Suprapubic skin (tissue), 3 donors: ENCODE measurements at regions not wholly inside any gene's neighbourhood (a gene's known extent, or its start where the extent isn't known, plus 50 kb on each side); places are given as distances from the start of the nearest gene placed in this dataset.

Experiments used
- CTCF ChIP-seq, 2 donors: fragments of 200-600 bp in 1 of 2; fragments of 450-650 bp in 1 of 2; sonication (generic) in 1 of 2; IDR thresholded peaks; one replicate each; pipeline ENCODE4 v1.5.1; 2016 to 2019; ENCODE audit warnings: antibody characterized with exemption in 2 of 2, mild to moderate bottlenecking in 1 of 2, moderate library complexity in 1 of 2
- POLR2A ChIP-seq, 2 donors: fragments of 450-650 bp; IDR thresholded peaks; one replicate each; pipeline ENCODE4 v1.6.1; 2017; ENCODE audit warnings: antibody characterized with exemption in 2 of 2, mild to moderate bottlenecking in 2 of 2, moderate library complexity in 2 of 2

GRCh38 chr4:35250761-35251160 lies 993.6 kb downstream of the ARAP2 start:
- TF ChIP-seq CTCF (IDR thresholded peaks at IDR 0.05), result no peak
- TF ChIP-seq POLR2A (IDR thresholded peaks at IDR 0.05), result no peak
